Suprapubic skin (tissue), 4 donors: ENCODE measurements at regions not wholly inside any gene's neighbourhood (a gene's known extent, or its start where the extent isn't known, plus 50 kb on each side); places are given as distances from the start of the nearest gene placed in this dataset.

ENCODE experiments used
- DNase-seq, 2 donors: peaks; one replicate each; pipeline ENCODE4 v3.0.0-alpha.2; 2019; ENCODE audit warnings: low spot score in 2 of 2
- H3K27ac ChIP-seq: fragments of 200-600 bp; sonication (generic); one replicate; pipeline ENCODE4 v1.5.1; 2019
- H3K27me3 ChIP-seq: fragments of 200-600 bp; sonication (generic); one replicate; pipeline ENCODE4 v1.5.1; 2019
- H3K36me3 ChIP-seq: fragments of 200-600 bp; sonication (generic); one replicate; pipeline ENCODE4 v1.5.1; 2019
- H3K4me1 ChIP-seq: fragments of 200-600 bp; sonication (generic); one replicate; pipeline ENCODE4 v1.5.1; 2019
- H3K4me3 ChIP-seq: fragments of 200-600 bp; sonication (generic); one replicate; pipeline ENCODE4 v1.5.1; 2019; ENCODE audit warnings: mild to moderate bottlenecking
- H3K9me3 ChIP-seq: fragments of 200-600 bp; sonication (generic); one replicate; pipeline ENCODE4 v1.5.1; 2019
- EP300 ChIP-seq: sonication (generic); formaldehyde crosslinking; IDR thresholded peaks from one replicate; pipeline ENCODE4 v1.6.1; 2017; ENCODE audit warnings: antibody characterized with exemption
- POLR2A ChIP-seq, 2 donors: fragments of 450-650 bp; IDR thresholded peaks; one replicate each; pipeline ENCODE4 v1.6.1; 2017; ENCODE audit warnings: antibody characterized with exemption in 2 of 2, mild to moderate bottlenecking in 2 of 2, moderate library complexity in 2 of 2
- POLR2AphosphoS5 ChIP-seq, 3 donors: sonication (generic); formaldehyde crosslinking; IDR thresholded peaks; one replicate each; pipeline ENCODE4 v1.6.1; 2017; ENCODE audit warnings: antibody characterized with exemption in 3 of 3
- WGBS: methylation state at CpG from one replicate; pipeline ENCODE4 v1.1.5; 2018; 5-methylcytosine and 5-hydroxymethylcytosine counted together
- TF ChIP-seq, protein P1 (sequence below), 2 donors: fragments of 200-600 bp in 1 of 2; fragments of 450-650 bp in 1 of 2; sonication (generic) in 1 of 2; IDR thresholded peaks; one replicate each; pipeline ENCODE4 v1.5.1; 2016 to 2019; ENCODE audit warnings: antibody characterized with exemption in 2 of 2, mild to moderate bottlenecking in 1 of 2, moderate library complexity in 1 of 2

DNA sequence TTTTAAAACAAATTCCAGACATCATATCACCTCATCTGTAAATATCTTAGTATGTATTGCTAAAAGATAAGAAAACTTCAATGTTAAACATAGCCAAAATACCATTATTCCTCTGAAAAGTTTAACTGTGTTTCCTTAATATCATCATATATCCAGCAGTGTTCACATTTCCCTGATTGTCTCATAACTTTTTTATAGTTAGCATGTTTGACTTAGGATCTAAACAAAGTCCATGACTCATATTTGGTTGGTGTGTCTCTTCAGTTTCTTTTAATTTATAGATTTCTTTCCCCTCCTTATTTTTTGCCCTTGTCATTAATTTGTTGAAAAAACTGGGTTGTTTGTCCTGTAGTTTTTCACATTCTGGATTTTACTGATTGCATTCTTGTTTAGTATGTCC lies 163.0 kb downstream of the RPS12 start:
- DNase-seq = no peak
- no peaks in the 10 kb centered on the region for H3K4me1 ChIP-seq
- H3K36me3 ChIP-seq = no peaks in the 10 kb centered on the region
- no peak overlapping the region for H3K4me3 ChIP-seq
- no peaks in the 10 kb centered on the region for H3K9me3 ChIP-seq
- H3K27me3 ChIP-seq = no peaks in the 10 kb centered on the region
- no peak for TF ChIP-seq POLR2AphosphoS5 (IDR thresholded peaks at IDR 0.05)
- no peak for TF ChIP-seq POLR2A (IDR thresholded peaks at IDR 0.05)
- TF ChIP-seq, protein P1, sequence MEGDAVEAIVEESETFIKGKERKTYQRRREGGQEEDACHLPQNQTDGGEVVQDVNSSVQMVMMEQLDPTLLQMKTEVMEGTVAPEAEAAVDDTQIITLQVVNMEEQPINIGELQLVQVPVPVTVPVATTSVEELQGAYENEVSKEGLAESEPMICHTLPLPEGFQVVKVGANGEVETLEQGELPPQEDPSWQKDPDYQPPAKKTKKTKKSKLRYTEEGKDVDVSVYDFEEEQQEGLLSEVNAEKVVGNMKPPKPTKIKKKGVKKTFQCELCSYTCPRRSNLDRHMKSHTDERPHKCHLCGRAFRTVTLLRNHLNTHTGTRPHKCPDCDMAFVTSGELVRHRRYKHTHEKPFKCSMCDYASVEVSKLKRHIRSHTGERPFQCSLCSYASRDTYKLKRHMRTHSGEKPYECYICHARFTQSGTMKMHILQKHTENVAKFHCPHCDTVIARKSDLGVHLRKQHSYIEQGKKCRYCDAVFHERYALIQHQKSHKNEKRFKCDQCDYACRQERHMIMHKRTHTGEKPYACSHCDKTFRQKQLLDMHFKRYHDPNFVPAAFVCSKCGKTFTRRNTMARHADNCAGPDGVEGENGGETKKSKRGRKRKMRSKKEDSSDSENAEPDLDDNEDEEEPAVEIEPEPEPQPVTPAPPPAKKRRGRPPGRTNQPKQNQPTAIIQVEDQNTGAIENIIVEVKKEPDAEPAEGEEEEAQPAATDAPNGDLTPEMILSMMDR (IDR thresholded peaks at IDR 0.05) = no peak
- no peak for TF ChIP-seq EP300
- H3K27ac ChIP-seq = no peak overlapping the region

- no peak for DNase-seq
- Histone ChIP-seq H3K27me3 (no peaks in the 10 kb centered on the region), H3K4me1 (no peaks in the 10 kb centered on the region), H3K27ac (no peak overlapping the region), H3K4me3 (no peak overlapping the region), H3K36me3 (no peaks in the 10 kb centered on the region), H3K9me3 (no peaks in the 10 kb centered on the region)
- no peak for TF ChIP-seq EP300
- no peak for TF ChIP-seq POLR2A (IDR thresholded peaks at IDR 0.05)
- TF ChIP-seq, protein P1 (IDR thresholded peaks at IDR 0.05) = no peak
- TF ChIP-seq POLR2AphosphoS5 (IDR thresholded peaks at IDR 0.05) = no peak
Observed at GRCh38 chr6:132978685-132979084, 164.3 kb downstream of the RPS12 start.

GRCh38 chr6:132993738-132994137 lies 179.4 kb downstream of the RPS12 start:
- no peaks in the 10 kb centered on the region for H3K4me1 ChIP-seq
- no peak overlapping the region for H3K4me3 ChIP-seq
- H3K9me3 ChIP-seq = no peaks in the 10 kb centered on the region
- H3K27me3 ChIP-seq = no peaks in the 10 kb centered on the region
- no peak overlapping the region for H3K27ac ChIP-seq
- TF ChIP-seq EP300 (no peak), POLR2A (IDR thresholded peaks at IDR 0.05) (no peak), POLR2AphosphoS5 (IDR thresholded peaks at IDR 0.05) (no peak)
- TF ChIP-seq, protein P1 (IDR thresholded peaks at IDR 0.05) = no peak
- H3K36me3 ChIP-seq = no peaks in the 10 kb centered on the region
- DNase-seq = no peak
- WGBS = 92% methylated on average over 2 of the region's 2 CpGs

DNA sequence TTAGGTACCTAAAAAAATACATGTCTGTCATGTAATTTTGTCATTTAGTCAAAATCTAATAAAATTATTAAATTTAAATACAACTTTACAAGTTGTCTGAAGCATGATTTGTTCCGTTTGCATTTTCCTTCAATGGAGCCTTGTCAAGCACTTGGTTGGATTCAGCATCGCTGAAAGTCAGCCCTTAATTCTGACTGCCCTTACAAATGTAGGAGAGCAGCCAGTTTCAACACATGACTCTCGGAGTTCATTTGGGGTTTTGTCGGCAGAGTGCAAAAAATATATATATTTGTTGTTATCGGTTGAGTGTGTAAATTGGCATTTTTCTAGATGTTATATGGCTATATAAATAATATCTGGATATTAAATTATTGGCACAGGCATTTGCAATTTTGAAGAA lies 180.6 kb downstream of the RPS12 start:
- no peaks in the 10 kb centered on the region for H3K27me3 ChIP-seq

GRCh38 chr6:132995432-132995831 lies 181.1 kb downstream of the RPS12 start:
- Histone ChIP-seq H3K9me3 (no peaks in the 10 kb centered on the region), H3K27ac (no peak overlapping the region), H3K27me3 (no peaks in the 10 kb centered on the region), H3K36me3 (no peaks in the 10 kb centered on the region), H3K4me3 (no peak overlapping the region), H3K4me1 (no peaks in the 10 kb centered on the region)
- no peak for TF ChIP-seq POLR2A (IDR thresholded peaks at IDR 0.05)
- no peak for TF ChIP-seq POLR2AphosphoS5 (IDR thresholded peaks at IDR 0.05)
- no peak for TF ChIP-seq EP300
- TF ChIP-seq, protein P1 (IDR thresholded peaks at IDR 0.05) = no peak
- 87% methylated on average over 3 of the region's 3 CpGs for WGBS
- no peak for DNase-seq

More for the DNA sequence above, 180.6 kb downstream of the RPS12 start:
- Histone ChIP-seq H3K27ac (no peak overlapping the region), H3K4me3 (no peak overlapping the region), H3K4me1 (no peaks in the 10 kb centered on the region), H3K9me3 (no peaks in the 10 kb centered on the region), H3K36me3 (no peaks in the 10 kb centered on the region)
- no peak for DNase-seq
- TF ChIP-seq POLR2AphosphoS5 (IDR thresholded peaks at IDR 0.05) = no peak
- no peak for TF ChIP-seq EP300
- TF ChIP-seq, protein P1 (IDR thresholded peaks at IDR 0.05) = no peak
- no peak for TF ChIP-seq POLR2A (IDR thresholded peaks at IDR 0.05)
- 95% methylated on average over 5 of the region's 5 CpGs for WGBS
